HG02678 (cell line): ENCODE measurements at regions not wholly inside any gene's neighbourhood (a gene's known extent, or its start where the extent isn't known, plus 50 kb on each side); places are given as distances from the start of the nearest gene placed in this dataset.

Source experiments
- ATAC-seq: cut with Tn5 transposase; IDR thresholded peaks from one replicate; pipeline ENCODE4 v1.9.1; 2021; ENCODE audit warnings: mild to moderate bottlenecking, moderate library complexity; ENCODE audit not compliant: unreplicated experiment

DNA sequence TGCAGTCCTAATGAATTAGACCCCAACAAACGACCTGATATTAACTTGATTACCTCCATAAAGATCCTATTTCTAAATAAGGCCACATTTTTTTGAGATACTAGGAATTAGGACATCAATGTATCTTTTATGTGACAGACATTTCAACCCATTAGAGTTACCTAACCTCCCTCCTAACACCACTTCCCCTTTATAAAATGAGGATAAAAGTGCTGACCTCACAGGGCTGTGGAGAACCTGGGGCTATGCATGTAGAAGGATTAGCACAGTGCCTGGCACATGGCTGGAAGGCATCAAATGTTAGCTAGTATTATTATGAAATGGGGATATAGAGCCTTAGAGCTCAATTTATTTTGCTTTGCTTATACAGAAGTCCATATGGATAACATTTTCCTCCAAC, 53.5 kb upstream of the LRRN1 start:
- ATAC-seq, result no peak

DNA sequence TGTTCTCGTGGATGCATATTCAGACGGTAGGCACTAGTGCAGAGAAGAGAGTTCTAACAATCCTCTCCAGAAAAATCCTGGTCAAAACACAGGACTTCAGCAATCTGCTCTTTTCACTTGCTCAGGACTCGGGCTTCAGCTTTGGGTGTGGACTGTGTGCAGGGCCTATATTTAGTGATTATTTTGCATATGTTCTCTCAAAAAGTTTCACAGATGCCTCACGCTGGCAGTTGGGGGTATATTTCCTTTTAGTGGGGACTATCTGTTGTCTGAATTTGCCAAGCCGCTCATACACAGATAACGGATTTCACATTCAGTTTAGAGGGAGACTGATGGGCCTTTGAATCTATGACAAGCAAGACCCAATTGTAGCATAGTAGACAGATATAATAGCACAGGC, 54.4 kb upstream of the LRRN1 start:
- ATAC-seq, result no peak

DNA sequence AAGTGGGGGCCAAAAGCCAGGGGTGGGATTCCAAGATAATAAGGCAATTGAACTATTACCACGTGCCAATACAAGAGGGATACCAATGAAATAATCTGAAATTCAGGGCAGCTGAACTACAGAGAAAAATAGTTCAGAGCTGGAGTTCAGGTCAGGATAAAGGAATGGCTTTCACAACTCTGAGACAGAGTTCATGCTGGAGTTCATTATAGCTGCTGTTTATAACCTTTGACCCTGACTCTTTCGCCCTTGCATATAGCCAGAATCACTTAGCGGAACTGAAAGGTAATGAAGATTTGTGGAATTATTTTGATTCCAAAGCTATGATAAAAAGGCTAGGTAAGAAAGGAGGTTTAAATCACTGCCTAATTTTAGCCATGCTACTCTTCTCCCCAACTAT, 55.5 kb upstream of the LRRN1 start:
- ATAC-seq, result no peak

DNA sequence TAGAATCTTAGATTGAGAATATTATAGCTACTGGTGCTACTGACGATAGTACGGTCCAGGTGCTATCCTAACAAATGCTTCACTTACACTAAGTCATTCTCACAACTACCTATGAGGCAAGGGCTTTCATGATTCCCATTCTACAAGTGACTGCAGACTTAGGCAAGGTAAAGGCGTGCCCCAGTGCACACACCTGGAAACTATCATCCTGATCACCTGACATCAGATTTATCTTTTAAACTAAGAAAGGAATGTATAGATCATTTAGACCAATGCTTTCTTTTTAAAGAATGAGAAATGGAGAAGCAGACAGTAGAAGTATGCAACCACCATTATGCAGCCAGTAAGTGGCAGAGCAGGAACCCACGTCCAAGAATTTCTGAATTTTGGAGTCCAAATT, 59.2 kb upstream of the LRRN1 start:
- ATAC-seq, result no peak

DNA sequence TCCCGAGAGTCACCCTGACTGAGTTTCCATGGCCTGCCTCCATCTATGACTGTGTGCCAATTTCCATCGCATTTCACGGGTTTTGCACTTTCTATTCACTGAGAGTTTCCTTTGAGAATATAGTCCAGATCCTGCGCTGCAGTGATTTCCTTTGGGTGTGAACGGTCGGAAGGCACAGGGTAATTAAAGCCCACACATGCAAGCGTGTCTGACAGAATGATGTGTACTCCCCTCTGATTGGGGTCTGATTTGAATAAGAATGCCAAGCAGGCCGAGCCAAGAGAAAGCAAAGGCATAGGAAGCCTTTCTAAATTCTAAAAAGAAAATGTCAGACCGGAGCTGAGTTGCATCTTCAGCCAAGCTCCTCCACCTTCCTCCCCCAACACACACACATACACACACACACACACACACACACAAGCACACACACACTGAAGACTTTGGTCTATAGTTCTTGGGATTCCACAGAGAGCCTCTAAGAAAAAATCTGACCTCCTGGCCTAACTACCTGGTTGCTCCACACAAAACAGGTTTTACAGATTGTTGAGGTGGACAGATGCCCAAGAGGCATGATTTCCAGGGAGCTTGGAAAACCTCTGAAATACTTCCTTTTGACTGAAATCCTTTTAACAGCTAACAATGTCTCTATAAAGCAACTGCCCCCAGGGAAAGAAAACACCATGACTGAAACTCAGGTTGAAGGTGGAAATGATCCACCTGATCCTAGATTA, 59.7 kb upstream of the LRRN1 start:
- no peak for ATAC-seq

DNA sequence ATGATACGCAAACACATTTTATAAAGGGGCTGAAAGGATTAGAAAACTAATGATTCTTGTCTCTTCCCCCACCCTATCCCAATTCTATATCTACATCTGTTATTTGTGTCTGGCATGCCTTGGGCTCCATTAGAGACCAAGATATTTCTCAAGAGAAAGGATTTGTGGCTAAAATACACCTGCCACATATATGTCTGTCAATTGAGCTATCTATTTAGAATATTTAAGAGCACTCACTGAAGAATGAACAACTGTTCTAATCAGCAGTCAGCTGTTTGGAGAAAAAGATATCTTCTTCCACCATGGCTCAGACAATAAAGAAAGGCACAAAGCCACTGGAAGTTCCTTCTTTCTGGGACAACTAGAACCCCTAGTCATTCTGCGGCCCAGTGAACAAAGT, 61.7 kb upstream of the LRRN1 start:
- no peak for ATAC-seq

DNA sequence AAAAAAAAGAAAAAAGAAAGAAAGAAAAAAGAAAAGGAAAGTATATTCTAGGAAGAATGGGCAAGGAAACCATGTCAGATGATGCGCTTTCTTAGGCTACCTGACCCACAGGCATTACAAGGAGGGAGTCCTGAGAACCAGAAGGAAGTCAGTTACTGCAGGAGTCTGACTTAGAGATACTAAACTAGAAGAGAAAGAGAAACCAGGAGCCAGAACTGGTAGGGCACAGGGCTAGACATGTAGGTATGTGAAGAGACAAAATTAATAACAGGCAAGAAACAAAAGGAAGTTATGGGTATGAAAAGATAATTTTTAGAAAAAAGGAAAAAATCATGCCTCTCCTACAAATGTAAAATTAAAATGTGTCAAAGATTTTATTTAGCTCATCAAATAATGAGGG, 63.3 kb upstream of the LRRN1 start:
- ATAC-seq, result no peak

DNA sequence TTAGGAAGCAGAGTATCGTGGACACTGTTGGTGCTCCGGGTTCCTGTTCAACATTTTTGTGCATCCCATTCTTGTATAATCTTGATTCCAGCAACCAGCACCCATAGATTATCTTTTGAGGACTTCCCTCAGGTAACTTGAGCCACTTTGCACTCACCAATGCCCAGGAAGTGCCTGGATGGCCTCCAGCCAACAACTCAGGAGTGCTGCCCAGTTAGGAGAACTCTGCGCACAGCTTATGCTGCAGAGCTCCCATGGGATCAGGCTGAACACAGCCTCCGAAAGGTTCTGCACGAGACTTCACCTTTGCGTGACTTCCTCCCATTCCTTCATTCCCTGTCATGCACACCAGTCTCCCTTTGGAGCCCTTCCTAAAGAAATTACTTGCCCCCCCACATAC, 64.3 kb upstream of the LRRN1 start:
- ATAC-seq, result no peak

DNA sequence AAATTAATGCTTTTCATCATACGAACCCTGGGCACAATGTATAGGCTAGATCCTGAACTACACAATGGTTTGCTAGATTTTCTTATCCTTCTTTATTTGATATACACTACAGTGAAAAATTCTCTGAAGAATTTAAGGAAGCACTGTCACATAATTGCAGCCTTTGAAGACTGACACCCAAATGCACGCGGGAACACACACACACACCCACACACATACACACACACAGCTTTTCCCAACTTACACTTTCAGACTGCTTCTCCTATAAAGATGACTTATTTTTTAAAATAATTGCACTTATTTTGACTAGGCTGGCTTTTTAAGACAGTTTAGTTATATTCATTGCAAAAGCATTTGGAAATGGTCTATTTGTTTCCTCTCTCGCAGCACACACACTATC, 70.0 kb upstream of the LRRN1 start:
- no peak for ATAC-seq

DNA sequence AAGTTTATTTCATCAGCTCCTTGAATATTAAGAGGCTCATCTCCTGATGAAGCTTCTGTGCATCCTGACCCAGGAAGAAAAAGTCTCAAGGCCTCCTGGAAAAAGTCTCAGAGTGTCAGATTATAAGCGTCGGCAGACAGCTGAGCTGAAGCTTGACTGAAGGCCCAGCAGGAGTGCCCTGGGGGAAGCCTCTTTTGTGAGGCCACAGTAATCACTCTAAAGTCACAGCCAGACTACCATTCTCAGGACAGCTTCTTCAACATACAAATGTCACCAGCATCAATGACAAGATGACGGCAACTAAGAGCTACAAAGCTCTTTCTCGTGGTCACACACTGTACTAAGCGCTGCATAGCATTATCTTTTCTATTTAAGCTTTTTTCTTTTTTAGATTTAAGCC, 72.7 kb upstream of the LRRN1 start:
- ATAC-seq, result no peak

DNA sequence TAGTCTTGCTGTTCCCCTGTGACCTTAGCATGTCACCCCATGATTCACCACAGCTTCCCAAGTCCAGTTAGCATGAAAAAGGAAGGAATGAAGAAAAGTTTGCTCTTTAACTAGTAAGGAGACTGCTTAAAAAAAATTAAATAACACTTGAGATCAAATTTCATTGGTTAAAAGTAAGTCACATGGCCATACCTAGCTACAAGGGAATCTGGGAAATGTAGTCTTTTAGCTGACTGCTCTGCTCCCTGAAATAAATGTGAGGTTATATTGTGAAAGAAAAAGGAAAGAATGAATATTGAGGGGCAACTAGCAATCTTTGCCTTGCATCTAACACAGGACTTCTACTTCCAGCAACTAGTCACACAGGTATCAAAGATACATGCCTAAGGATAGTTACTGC, 84.7 kb upstream of the LRRN1 start:
- peak; percentile 44 for ATAC-seq

DNA sequence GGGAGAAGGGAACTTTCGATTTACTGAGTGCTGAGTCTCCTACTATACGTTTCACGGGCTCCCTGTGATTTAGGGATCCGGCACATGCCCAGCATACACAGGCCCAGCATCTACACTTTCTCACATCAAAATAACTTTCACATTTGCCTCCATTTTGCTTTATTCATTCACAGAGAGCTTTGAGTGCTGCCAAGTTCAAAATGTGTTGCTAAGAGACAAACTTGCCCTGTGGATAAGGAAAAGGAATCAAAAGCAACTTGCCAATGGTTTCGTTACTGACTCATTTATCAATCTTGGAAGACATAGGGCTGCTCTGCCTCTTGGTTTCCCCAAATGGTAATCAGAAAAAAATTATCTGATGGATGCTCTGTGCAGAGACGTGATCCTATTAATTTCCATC, 86.3 kb upstream of the LRRN1 start:
- ATAC-seq, result no peak

DNA sequence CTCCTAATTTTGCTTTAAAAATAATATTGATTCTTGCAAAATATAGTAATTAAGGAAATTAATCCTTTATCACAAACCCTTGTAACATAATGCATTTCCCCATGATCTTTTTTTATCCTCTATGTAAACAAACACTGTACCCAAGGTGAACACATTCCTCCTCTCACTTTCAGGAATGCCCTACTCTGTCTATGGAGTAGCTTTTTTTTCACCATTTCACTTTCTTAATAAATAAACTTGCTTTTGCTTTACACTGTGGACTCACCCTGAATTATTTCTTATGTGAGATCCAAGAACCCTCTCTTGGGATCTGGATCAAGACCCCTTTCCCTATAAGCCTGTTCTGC, 90.5 kb upstream of the LRRN1 start:
- ATAC-seq, result no peak

DNA sequence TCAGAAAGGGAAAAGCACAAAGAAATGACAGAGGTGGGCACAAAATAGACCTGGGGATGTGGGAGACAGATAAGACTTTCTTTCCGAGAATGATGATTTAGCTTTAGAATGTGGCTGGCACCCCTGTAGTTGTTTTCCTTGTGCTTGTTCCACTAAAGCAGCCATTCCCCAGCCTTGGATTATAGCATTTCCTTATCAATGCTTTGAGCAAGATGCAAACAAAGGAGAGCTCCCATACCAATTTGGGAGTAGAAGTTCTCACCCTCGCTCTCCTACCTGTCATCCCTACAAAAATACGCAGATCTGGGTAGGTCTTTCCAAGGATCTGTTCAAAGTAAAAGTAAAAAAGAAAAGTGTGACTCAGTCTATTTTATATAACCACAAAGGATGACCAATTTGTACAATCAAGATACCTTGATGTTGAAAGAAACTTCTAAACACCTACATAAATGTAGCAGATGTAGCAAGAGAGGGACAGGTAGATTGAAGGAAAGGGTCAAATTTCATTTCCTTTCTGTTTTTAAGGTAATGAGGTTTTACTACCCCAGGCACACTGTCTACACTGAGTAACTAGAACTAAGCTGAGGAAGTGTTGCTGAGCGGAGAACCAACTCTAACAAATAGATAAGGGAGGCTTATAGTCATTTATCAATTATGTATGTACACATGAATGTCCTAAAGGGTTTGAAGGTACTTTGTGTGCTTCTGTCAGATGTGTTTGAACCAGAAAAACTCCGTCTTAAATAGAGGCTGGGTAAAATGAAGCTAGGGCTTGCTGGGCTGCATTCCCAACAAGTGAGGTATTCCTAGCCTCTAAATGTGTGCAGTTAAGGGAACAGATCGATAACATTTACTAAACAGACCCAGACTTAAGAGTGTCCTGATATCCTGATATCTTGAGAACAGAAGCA, 91.1 kb upstream of the LRRN1 start:
- no peak for ATAC-seq

DNA sequence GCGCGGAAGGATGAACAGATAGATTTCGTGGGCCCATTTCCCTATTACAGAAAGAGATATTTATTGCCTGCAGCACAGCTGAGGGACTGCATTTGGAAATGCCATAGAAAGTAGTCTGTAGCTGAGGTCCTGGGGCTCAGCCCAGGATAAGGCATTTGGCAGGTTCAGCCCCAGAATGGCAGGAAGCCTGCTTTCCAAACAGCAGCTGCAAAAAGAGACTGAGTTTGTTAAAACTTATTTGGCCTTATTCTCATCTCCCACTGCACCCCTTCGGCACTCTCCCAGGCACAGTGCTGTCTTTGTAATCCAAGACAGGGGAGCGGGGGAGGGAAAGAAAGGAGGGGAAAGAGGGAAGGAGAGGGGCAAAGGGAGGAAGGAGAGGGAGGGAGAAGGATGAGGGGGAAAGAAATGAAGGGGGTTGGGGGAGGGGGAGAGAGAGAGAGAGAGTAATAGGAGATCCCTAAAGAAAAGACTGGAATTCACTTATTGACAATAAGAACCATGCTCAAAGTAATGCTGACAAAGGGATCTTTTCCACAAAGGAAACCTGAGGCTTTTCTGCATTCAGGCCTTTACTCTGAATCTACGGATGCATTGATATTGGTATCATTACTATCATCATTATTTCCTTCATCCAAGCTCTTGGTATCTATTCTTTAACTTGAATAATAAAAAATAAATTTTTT, 94.0 kb upstream of the LRRN1 start:
- ATAC-seq, result no peak

DNA sequence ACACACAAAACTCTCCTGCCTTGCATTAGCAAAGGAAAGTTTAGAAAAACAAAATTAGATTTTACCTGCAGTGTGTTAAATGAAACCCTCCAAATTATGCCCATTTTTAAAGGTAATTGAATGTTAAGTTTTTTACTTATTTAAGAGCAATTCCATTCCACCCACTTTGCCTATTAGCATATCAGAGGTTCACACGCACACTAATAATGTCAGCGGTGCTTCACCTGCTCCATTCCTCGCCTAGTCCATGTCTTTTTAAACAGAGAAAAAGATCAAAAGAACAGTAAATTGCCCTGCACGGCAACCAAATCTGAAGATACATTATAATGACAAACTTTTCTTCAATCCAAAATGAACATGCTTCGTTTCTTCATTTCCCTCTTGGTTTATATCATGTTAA, 97.3 kb upstream of the LRRN1 start:
- no peak for ATAC-seq

DNA sequence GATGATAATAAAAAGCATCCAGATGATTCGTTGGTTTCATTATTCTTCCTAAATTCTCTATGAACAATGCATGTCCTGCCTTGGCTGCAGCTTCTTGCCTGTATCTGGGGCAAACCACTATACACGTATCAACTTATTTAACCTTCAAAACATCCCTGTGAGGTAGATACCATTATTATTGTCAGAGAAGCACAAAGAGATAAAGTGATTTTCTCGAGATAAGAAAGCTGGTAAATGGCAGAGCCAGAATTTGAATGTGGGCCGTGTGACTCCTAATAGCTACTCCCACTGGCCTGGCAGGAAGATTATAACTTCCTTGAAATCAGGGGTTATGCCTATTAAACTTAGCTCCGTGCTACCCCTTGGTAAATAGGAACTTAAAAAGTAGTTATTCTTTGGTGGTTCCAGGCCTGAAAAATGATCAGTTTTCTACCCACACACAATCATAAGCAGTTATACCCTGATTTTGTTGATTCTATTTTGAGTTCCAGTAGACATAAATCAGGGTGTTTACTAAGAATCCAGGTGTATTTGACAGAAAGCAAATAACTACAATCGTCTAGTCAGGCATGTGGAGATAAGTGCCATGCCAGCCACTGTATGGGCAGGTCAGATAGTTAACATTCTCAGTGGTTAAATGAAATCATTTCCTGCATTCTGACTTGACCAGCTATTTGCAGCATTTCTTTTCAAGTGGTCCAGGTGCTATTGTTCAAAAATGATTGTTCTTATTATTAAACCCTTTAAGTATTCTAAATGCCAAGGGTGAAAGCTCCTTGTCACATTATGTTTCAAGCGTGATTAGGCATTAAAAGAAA, 99.2 kb upstream of the LRRN1 start:
- ATAC-seq, result no peak

DNA sequence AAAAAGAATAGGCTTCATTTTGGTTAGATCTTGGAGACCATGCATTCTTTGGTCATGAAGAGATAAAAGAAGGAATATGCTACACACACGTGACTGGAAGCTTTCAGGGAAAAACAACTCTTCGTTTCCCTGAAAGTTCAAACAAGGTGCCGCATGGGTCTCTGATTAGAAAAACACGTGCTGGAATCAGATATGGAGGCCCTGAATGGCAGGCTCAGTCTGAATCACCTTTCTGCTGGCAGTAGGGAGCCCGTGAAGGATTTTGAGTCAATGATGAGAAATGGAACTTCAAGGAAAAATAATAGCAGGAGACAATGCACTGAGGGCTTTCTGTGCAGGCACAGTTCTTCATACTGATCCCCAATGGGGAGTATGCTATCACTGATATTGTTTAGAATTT, 99.8 kb upstream of the LRRN1 start:
- no peak for ATAC-seq

DNA sequence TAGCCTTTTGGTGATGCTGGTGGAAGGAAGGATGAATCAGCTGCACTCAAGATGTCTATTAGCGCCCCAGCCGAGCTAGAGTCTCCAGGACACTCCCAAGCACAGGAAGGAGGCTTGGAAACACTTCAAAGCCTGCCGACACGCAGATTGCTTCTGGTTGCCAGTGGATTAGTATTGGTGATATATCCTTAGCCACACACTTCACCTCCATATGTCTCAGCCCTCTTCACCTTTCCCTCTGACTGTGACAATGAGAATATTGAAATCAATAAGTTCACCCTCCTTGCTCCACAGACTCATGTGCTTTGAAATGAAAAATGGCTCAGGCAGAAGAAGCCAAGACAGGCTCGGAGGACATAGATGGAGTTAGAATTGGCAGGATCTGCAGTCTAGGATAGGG, 102.9 kb upstream of the LRRN1 start:
- ATAC-seq, result no peak

DNA sequence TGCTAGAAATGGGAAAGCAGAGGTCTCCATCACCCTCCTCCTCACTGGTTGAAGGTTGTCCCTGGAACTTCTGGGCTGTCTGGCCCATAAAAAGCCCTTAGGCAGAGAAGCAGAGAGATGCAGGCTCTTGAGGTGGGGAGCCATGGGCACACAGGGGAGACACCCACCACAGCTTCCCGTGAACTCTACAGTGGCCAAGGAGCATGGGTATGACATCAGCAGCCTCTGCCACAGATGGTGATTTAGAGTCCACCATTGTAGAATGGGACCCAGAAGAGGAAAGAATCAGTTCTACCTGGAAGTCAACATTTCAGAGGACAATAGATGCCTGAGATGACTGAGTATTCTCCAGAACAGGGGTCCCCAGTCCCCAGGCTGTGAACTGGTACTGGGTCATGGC, 105.6 kb upstream of the LRRN1 start:
- ATAC-seq, result no peak
